Liver (tissue), 8 donors: ENCODE measurements at regions not wholly inside any gene's neighbourhood (a gene's known extent, or its start where the extent isn't known, plus 50 kb on each side); places are given as distances from the start of the nearest gene placed in this dataset.

ENCODE experiments used
- DNase-seq: peaks from one replicate; pipeline ENCODE4 v3.0.0-alpha.2; 2017; ENCODE audit warnings: low spot score
- H3K27ac ChIP-seq, 2 donors: one replicate each; pipeline ENCODE4 v1.7.0; 2013; ENCODE audit warnings: inconsistent platforms in 2 of 2, low read length in 2 of 2, control low read depth in 1 of 2, low read depth in 1 of 2, mild to moderate bottlenecking in 1 of 2
- H3K27me3 ChIP-seq, 4 donors: one replicate each; pipeline versions ENCODE4 v1.6.1 to v1.7.0; 2013; ENCODE audit warnings: low read length in 3 of 4, inconsistent platforms in 1 of 4, mild to moderate bottlenecking in 1 of 4, moderate library complexity in 1 of 4; ENCODE audit not compliant: control insufficient read depth in 4 of 4, insufficient read depth in 4 of 4
- H3K36me3 ChIP-seq, 4 donors: one replicate each; pipeline versions ENCODE4 v1.6.1 to v1.7.0; 2013; ENCODE audit warnings: low read length in 3 of 4, mild to moderate bottlenecking in 3 of 4, low read depth in 1 of 4, moderate library complexity in 1 of 4; ENCODE audit not compliant: control insufficient read depth in 4 of 4, insufficient read depth in 3 of 4
- H3K4me1 ChIP-seq, 4 donors: one replicate each; pipeline versions ENCODE4 v1.6.1 to v1.7.0; 2013; ENCODE audit warnings: low read length in 3 of 4, mild to moderate bottlenecking in 3 of 4, moderate library complexity in 1 of 4; ENCODE audit not compliant: control insufficient read depth in 4 of 4, insufficient read depth in 4 of 4
- H3K4me3 ChIP-seq, 3 donors: one replicate each; pipeline versions ENCODE4 v1.6.1 to v1.7.0; 2013; ENCODE audit warnings: low read length in 3 of 3, control low read depth in 1 of 3, low read depth in 1 of 3, mild to moderate bottlenecking in 1 of 3
- H3K9ac ChIP-seq, 2 donors: one replicate each; pipeline ENCODE4 v1.7.0; 2013; ENCODE audit warnings: low read length in 2 of 2, mild to moderate bottlenecking in 2 of 2, moderate library complexity in 2 of 2, control low read depth in 1 of 2, low read depth in 1 of 2
- H3K9me3 ChIP-seq, 4 donors: one replicate each; pipeline versions ENCODE4 v1.6.1 to v1.7.0; 2013; ENCODE audit warnings: low read length in 3 of 4; ENCODE audit not compliant: control insufficient read depth in 4 of 4
- CTCF ChIP-seq: fragments of 150-350 bp; IDR thresholded peaks from 2 replicates; pipeline ENCODE4 v1.5.1; 2017; ENCODE audit warnings: improper control_type of control experiment, low read depth, low read length; ENCODE audit not compliant: missing input control
- EGR1 ChIP-seq, 2 donors: IDR thresholded peaks; 2 replicates each; pipeline ENCODE4 v1.6.1; 2016 to 2018; ENCODE audit warnings: antibody characterized with exemption in 2 of 2, low read depth in 2 of 2
- FOXA1 ChIP-seq: IDR thresholded peaks from 2 replicates; pipeline ENCODE4 v1.6.1; 2016; ENCODE audit warnings: antibody characterized with exemption
- GABPA ChIP-seq, 2 donors: IDR thresholded peaks in 1 of 2; conservative IDR thresholded peaks in 1 of 2; 2 replicates each; pipeline ENCODE4 v1.6.1; 2016; ENCODE audit warnings: antibody characterized with exemption in 2 of 2, mild to moderate bottlenecking in 1 of 2, moderate library complexity in 1 of 2
- HNF4A ChIP-seq, 2 donors: conservative IDR thresholded peaks; 2 replicates each; pipeline ENCODE4 v1.6.1; 2016; ENCODE audit warnings: antibody characterized with exemption in 2 of 2, mild to moderate bottlenecking in 2 of 2
- HNF4G ChIP-seq: IDR thresholded peaks from 2 replicates; pipeline ENCODE4 v1.6.1; 2016; ENCODE audit warnings: antibody characterized with exemption
- NR2F2 ChIP-seq: IDR thresholded peaks from 2 replicates; pipeline ENCODE4 v1.6.1; 2016; ENCODE audit warnings: antibody characterized with exemption
- RAD21 ChIP-seq, 2 donors: IDR thresholded peaks; 2 replicates each; pipeline ENCODE4 v1.6.1; 2016; ENCODE audit warnings: antibody characterized with exemption in 2 of 2, mild to moderate bottlenecking in 2 of 2
- REST ChIP-seq: IDR thresholded peaks from 2 replicates; pipeline ENCODE4 v1.6.1; 2016; ENCODE audit warnings: antibody characterized with exemption, mild to moderate bottlenecking
- RXRA ChIP-seq, 2 donors: IDR thresholded peaks; 2 replicates each; pipeline ENCODE4 v1.6.1; 2017 to 2018; ENCODE audit warnings: antibody characterized with exemption in 2 of 2, mild to moderate bottlenecking in 1 of 2
- TAF1 ChIP-seq: conservative IDR thresholded peaks from 2 replicates; pipeline ENCODE4 v1.6.1; 2016; ENCODE audit warnings: antibody characterized with exemption, mild to moderate bottlenecking
- YY1 ChIP-seq: IDR thresholded peaks from 2 replicates; pipeline ENCODE4 v1.6.1; 2016; ENCODE audit warnings: antibody characterized with exemption, mild to moderate bottlenecking
- WGBS: extraction: QIAGEN DNeasy Blood & Tissue Kit; methylation state at CpG from one replicate; pipeline ENCODE4 v1.1.7; 2013; 5-methylcytosine and 5-hydroxymethylcytosine counted together
- donor health status: healthy.
- donor health status: healthy.
- donor health status: healthy.
- donor health status: healthy.
- donor health status: healthy.

- no peak for DNase-seq
- Histone ChIP-seq H3K27me3 (no peaks in the 10 kb centered on the region), H3K4me3 (no peak overlapping the region), H3K9ac (no peak overlapping the region), H3K27ac (no peak overlapping the region), H3K36me3 (no peaks in the 10 kb centered on the region), H3K4me1 (no peaks in the 10 kb centered on the region), H3K9me3 (no peaks in the 10 kb centered on the region)
- TF ChIP-seq NR2F2 = no peak
- TF ChIP-seq RXRA (IDR thresholded peaks at IDR 0.05) = no peak
- TF ChIP-seq TAF1 = no peak
- TF ChIP-seq REST = no peak
- no peak for TF ChIP-seq YY1
- no peak for TF ChIP-seq HNF4A (conservative IDR thresholded peaks at IDR 0.05)
- WGBS = 76% methylated on average over 3 of the region's 3 CpGs
Observed at GRCh38 chr15:94747510-94747909, 516.1 kb downstream of the MCTP2 start.

GRCh38 chr15:94749811-94750617 is 518.7 kb downstream of the MCTP2 start:
- H3K27ac ChIP-seq = no peak overlapping the region
- no peak for DNase-seq
- H3K27me3 ChIP-seq = no peaks in the 10 kb centered on the region
- WGBS = 74% methylated on average over 5 of the region's 5 CpGs
- H3K9ac ChIP-seq = no peak overlapping the region
- no peak for TF ChIP-seq EGR1 (IDR thresholded peaks at IDR 0.05; ENCODE audit: low read depth in 2 of 2)
- TF ChIP-seq CTCF = no peak
- TF ChIP-seq YY1 = no peak
- peak; percentile 14 for TF ChIP-seq NR2F2
- TF ChIP-seq HNF4G = no peak
- no peak for TF ChIP-seq RXRA (IDR thresholded peaks at IDR 0.05)
- no peaks in the 10 kb centered on the region for H3K9me3 ChIP-seq
- no peak overlapping the region for H3K4me3 ChIP-seq
- no peaks in the 10 kb centered on the region for H3K4me1 ChIP-seq
- no peaks in the 10 kb centered on the region for H3K36me3 ChIP-seq

GRCh38 chr15:94760348-94760747 is 529.0 kb downstream of the MCTP2 start:
- 82% methylated on average over 2 of the region's 2 CpGs for whole genome bisulfite sequencing
- H3K4me1 ChIP-seq = no peaks in the 10 kb centered on the region
- H3K4me3 ChIP-seq = no peak overlapping the region
- H3K9me3 ChIP-seq = no peaks in the 10 kb centered on the region
- no peaks in the 10 kb centered on the region for H3K36me3 ChIP-seq
- no peak overlapping the region for H3K9ac ChIP-seq
- TF ChIP-seq GABPA (IDR thresholded peaks at IDR 0.05 in 1 of 2, conservative IDR thresholded peaks at IDR 0.05 in 1 of 2) (no peak), CTCF (no peak), FOXA1 (no peak), RAD21 (IDR thresholded peaks at IDR 0.05) (no peak)
- no peak for DNase-seq
- no peak overlapping the region for H3K27ac ChIP-seq
- H3K27me3 ChIP-seq = no peaks in the 10 kb centered on the region
